Activated CD8-positive, alpha-beta memory T cell treated with anti-CD3 and anti-CD28 coated beads, Interleukin-2, amount 50 U/mL, for 24 hours (primary cell): ENCODE measurements at regions not wholly inside any gene's neighbourhood (a gene's known extent, or its start where the extent isn't known, plus 50 kb on each side); places are given as distances from the start of the nearest gene placed in this dataset.

Experiments
- DNase-seq: peaks from one replicate; pipeline ENCODE4 v3.0.0-alpha.2; 2020; ENCODE audit errors: extremely low read depth

- DNase-seq: no peak
These were observed 300.6 kb upstream of the LMCD1 start for GRCh38 chr3:8200996-8201395.

- no peak for DNase-seq
These were observed 299.7 kb upstream of the LMCD1 start for GRCh38 chr3:8201886-8202285.

GRCh38 chr3:8204331-8204730 lies 297.3 kb upstream of the LMCD1 start:
- no peak for DNase-seq

- DNase-seq: no peak
These were observed 296.6 kb upstream of the LMCD1 start for GRCh38 chr3:8204853-8205650.

GRCh38 chr3:8205881-8206280 lies 295.7 kb upstream of the LMCD1 start:
- DNase-seq: no peak

GRCh38 chr3:8206971-8207617 lies 294.5 kb upstream of the LMCD1 start:
- no peak for DNase-seq

- DNase-seq: no peak
These were observed 290.7 kb upstream of the LMCD1 start for GRCh38 chr3:8210882-8211341.

- no peak for DNase-seq
These were observed 288.8 kb upstream of the LMCD1 start for GRCh38 chr3:8212794-8213193.

- no peak for DNase-seq
These were observed 288.3 kb upstream of the LMCD1 start for GRCh38 chr3:8213286-8213685.

GRCh38 chr3:8215821-8216220 lies 285.8 kb upstream of the LMCD1 start:
- no peak for DNase-seq

GRCh38 chr3:8218353-8218940 lies 283.2 kb upstream of the LMCD1 start:
- DNase-seq: no peak

- DNase-seq: no peak
These were observed 281.3 kb upstream of the LMCD1 start for GRCh38 chr3:8220291-8220690.

- no peak for DNase-seq
These were observed 277.9 kb upstream of the LMCD1 start for GRCh38 chr3:8223766-8224165.

GRCh38 chr3:8224941-8225340 lies 276.7 kb upstream of the LMCD1 start:
- no peak for DNase-seq

GRCh38 chr3:8233938-8234337 lies 267.7 kb upstream of the LMCD1 start:
- DNase-seq: no peak

GRCh38 chr3:8236264-8236663 lies 265.4 kb upstream of the LMCD1 start:
- DNase-seq: no peak

- no peak for DNase-seq
These were observed 263.7 kb upstream of the LMCD1 start for GRCh38 chr3:8237893-8238292.

- no peak for DNase-seq
These were observed 263.2 kb upstream of the LMCD1 start for GRCh38 chr3:8238432-8238831.

- DNase-seq: no peak
These were observed 262.5 kb upstream of the LMCD1 start for GRCh38 chr3:8239095-8239494.

GRCh38 chr3:8239718-8240695 lies 261.6 kb upstream of the LMCD1 start:
- no peak for DNase-seq

- DNase-seq: no peak
These were observed 255.6 kb upstream of the LMCD1 start for GRCh38 chr3:8246070-8246469.

- DNase-seq: no peak
These were observed 248.4 kb upstream of the LMCD1 start for GRCh38 chr3:8253201-8253600.
